Mucosa of rectum (tissue), 2 donors: ENCODE measurements at regions not wholly inside any gene's neighbourhood (a gene's known extent, or its start where the extent isn't known, plus 50 kb on each side); places are given as distances from the start of the nearest gene placed in this dataset.
"Not testable (repeated sequence)": the region's sequence is repeated elsewhere in the genome, so short reads cannot be mapped to it uniquely, and the experiment has no call there.

ENCODE experiments used
- H3K27ac ChIP-seq, 2 donors: one replicate each; pipeline ENCODE4 v1.7.0; 2013; ENCODE audit warnings: inconsistent platforms in 2 of 2, low read depth in 2 of 2, low read length in 2 of 2
- H3K27me3 ChIP-seq, 2 donors: one replicate each; pipeline ENCODE4 v1.7.0; 2013; ENCODE audit warnings: low read length in 2 of 2; ENCODE audit not compliant: control insufficient read depth in 2 of 2, insufficient read depth in 2 of 2
- H3K36me3 ChIP-seq, 2 donors: one replicate each; pipeline ENCODE4 v1.7.0; 2013; ENCODE audit warnings: low read length in 2 of 2; ENCODE audit not compliant: control insufficient read depth in 2 of 2, insufficient read depth in 2 of 2
- H3K4me1 ChIP-seq, 2 donors: one replicate each; pipeline ENCODE4 v1.7.0; 2013; ENCODE audit warnings: low read length in 2 of 2, mild to moderate bottlenecking in 1 of 2; ENCODE audit not compliant: control insufficient read depth in 2 of 2, insufficient read depth in 2 of 2
- H3K4me3 ChIP-seq, 2 donors: one replicate each; pipeline ENCODE4 v1.7.0; 2013; ENCODE audit warnings: low read length in 2 of 2
- H3K9ac ChIP-seq, 2 donors: one replicate each; pipeline ENCODE4 v1.7.0; 2013; ENCODE audit warnings: low read length in 2 of 2, low read depth in 1 of 2, mild to moderate bottlenecking in 1 of 2
- H3K9me3 ChIP-seq, 2 donors: one replicate each; pipeline ENCODE4 v1.7.0; 2013; ENCODE audit warnings: low read length in 2 of 2; ENCODE audit not compliant: control insufficient read depth in 2 of 2
- donor health status: healthy.
- donor health status: Normal muscosa, but diverticular disease.

DNA sequence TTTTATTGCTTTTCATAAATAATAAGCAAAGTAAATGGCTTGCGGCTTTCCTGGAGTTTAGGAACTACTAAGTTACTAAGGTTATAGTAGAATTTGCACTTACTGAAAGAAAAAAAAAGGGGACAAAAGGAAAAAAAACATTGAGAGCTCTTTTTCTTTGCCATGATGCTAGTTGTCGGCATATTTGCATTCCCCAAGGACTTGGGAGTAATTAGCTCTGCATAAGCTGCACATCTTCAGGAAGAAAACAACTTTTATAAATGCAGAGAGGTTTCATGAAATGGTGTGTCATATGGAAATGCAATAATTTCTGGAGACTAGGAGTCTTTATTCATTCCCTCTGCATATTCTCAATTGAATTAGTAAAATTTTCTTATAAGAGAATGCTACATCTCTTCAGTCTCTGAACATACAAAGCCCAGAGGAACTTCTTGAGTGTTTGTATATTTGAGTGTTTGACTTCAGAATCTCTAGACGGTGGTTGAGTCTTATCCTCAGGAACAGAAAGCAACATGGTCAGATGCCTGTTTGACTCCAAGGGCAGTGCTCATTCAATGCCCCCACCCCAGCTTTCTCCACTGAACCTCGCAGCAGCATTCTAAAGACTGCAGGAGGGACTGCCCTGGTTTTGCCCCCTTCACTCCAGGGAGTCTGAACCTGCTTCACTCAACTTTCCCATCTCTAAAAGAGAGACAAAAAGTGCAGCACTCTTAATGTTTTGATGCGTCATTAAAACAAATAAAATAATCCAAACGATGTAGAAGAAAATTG lies 158.9 kb upstream of the EEA1 start:
- Histone ChIP-seq H3K4me1 (peaks cover 3 to 4% of the 10 kb centered on the region in 2 donors), H3K4me3 (no peak overlapping the region), H3K9me3 (no peaks in the 10 kb centered on the region), H3K27me3 (no peaks in the 10 kb centered on the region), H3K27ac (no peak overlapping the region), H3K9ac (no peak overlapping the region), H3K36me3 (no peaks in the 10 kb centered on the region)

DNA sequence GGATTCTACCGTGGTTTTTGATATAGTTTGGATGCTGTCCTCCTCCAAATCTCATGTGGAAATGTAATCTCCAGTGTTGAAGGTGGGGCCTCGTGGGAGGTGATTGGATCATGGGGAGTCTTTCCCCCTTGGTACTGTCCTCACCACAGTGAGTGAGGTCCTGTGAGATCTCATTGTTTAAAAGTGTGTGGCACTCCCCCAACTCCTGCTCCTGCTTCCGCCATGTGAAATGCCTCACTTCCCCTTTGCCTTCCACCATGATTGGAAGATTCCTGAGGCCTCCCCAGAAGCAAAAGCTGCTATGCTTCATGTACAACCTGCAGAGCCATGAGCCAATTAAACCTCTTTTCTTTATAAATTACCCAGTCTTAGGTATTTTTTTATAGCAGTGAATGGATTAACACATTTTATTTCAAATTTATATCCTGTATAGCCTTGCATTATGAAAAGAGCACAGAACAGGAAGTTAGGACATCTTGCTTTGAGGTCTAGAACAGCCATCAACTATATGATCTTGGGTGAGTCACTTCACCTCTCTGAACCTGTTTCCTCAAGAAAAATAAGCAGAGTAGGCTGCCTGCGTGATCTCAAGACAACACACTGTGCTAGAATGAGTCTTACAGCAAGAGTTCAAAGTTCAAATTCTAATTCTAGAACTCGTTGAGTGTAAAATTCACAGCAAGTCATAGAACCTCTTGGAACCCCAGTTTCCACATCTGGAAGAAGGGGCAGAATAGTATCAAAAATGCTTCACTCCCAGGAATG lies 160.9 kb upstream of the EEA1 start:
- Histone ChIP-seq H3K27me3 (no peaks in the 10 kb centered on the region), H3K4me3 (no peak overlapping the region), H3K9me3 (no peaks in the 10 kb centered on the region), H3K9ac (no peak overlapping the region), H3K4me1 (peaks cover 3 to 4% of the 10 kb centered on the region in 2 donors), H3K27ac (peak overlapping the region; percentile 60 to 67), H3K36me3 (no peaks in the 10 kb centered on the region)

DNA sequence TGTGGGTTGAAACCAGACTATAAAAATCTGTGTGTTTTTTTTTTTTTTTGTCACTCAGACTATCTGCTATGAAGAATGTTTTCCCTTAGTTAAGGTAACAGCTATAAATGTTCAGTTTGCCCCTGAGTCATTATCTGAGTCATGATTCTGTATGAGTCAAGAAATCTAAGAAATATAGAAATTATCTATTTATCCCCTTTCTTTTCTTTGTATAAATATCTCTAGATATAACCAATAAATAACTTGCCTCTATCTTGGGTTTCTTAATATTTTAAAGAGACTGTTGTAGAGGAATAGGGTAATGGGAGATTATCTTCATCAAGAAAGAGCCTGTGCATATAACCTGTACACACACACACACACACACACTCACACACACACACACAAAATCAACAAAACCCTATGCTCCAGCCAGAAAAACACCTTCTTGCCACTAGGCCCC lies 161.7 kb upstream of the EEA1 start:
- peaks cover 3 to 4% of the 10 kb centered on the region in 2 donors for H3K4me1 ChIP-seq
- H3K27ac ChIP-seq = no peak overlapping the region
- H3K9me3 ChIP-seq = no peaks in the 10 kb centered on the region

DNA sequence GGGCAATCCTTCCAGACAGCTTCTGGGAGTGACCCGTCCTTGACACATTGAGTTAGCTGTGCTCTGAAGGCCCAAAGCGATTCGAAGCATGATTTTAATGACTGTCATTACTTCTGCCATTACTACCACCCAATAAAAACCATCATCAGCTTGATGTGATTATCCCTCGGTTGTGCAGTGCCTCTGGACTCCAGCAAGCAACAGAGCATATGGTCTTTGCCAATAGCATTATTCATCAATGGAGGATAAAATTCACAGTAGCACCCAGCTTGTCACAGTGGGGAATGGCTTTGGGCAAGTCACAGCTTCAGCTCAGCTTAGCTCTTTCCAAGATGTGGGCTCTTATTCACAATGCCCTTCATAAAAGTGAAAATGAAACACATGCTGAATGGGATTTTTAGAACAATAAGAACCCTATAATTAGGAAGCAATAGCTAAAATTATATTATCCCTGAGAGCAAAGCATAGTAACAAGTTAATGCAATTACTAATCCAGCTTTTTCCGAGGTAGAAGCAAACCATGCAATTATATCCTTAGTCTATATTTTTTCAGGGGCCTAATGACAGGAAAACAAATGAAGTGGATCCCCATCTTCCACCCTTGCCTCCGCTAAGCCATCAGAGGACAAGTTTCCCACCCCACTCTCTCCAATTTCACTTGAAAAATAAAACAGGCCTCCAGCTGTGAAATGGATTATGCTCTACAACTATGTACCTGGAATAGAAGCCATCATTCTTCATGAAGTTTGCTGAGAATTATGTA lies 163.0 kb upstream of the EEA1 start:
- no peak overlapping the region for H3K4me3 ChIP-seq
- no peaks in the 10 kb centered on the region for H3K9me3 ChIP-seq
- H3K9ac ChIP-seq = no peak overlapping the region
- H3K4me1 ChIP-seq = peaks cover 3 to 4% of the 10 kb centered on the region in 2 donors
- no peaks in the 10 kb centered on the region for H3K36me3 ChIP-seq
- no peak overlapping the region for H3K27ac ChIP-seq
- no peaks in the 10 kb centered on the region for H3K27me3 ChIP-seq

More for the DNA sequence above, 161.7 kb upstream of the EEA1 start:
- Histone ChIP-seq H3K36me3 (no peaks in the 10 kb centered on the region), H3K27me3 (no peaks in the 10 kb centered on the region), H3K9ac (no peak overlapping the region), H3K4me3 (no peak overlapping the region)

DNA sequence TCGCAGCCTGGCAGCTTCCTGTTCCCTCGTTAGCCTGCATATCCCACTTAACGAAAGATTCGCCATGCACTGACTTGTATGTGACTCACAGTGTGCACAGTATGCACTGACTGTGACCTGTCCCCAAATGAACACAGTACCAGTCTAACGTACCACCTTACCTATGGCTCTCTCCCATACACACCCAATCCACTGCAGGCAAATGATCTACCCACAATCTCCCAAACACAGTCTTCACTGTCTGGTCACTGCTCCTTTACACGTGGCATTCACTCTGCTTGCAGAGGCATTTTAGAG lies 163.5 kb upstream of the EEA1 start:
- Histone ChIP-seq H3K4me3 (no peak overlapping the region), H3K36me3 (no peaks in the 10 kb centered on the region), H3K27ac (no peak overlapping the region), H3K9me3 (no peaks in the 10 kb centered on the region), H3K27me3 (no peaks in the 10 kb centered on the region), H3K9ac (no peak overlapping the region), H3K4me1 (peaks cover 3 to 4% of the 10 kb centered on the region in 2 donors)

DNA sequence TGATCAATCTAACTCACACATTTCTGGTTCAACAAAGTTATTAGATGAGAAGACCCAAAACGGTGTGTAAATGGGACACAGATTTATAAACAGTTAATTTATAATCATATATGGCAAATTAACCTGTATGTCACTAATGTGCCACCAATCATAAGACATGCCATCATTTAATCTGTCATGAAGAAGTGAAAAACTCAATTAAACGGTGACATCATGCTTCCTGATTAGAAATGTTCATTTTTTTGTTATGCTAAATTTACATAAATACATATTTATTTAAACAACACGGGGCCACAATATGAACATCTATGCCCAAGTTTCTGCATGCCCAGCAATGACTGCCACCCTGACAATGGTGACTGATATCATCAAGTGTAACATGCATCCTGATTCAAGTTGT lies 164.1 kb upstream of the EEA1 start:
- Histone ChIP-seq H3K9ac (no peak overlapping the region), H3K27ac (no peak overlapping the region), H3K36me3 (no peaks in the 10 kb centered on the region), H3K9me3 (no peaks in the 10 kb centered on the region), H3K27me3 (no peaks in the 10 kb centered on the region), H3K4me1 (peaks cover 2 to 3% of the 10 kb centered on the region in 2 donors), H3K4me3 (no peak overlapping the region)

DNA sequence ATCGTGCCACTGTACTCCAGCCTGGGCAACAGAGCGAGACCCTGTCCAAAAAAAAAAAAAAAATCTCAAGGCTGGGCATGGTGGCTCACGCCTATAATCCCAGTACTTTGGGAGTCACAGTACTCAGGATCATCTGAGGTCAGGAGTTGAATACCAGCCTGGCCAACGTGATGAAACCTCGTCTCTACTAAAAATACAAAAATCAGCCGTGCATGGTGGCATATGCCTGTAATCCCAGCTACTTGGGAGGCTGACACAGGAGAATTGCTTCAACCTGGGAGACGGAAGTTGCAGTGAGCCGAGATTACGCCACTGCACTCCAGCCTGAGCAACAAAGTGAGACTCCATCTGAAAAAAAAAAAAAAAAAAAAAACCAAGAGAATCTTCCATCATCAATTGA lies 165.1 kb upstream of the EEA1 start:
- H3K9me3 ChIP-seq, H3K36me3 ChIP-seq, H3K4me3 ChIP-seq, H3K9ac ChIP-seq, H3K4me1 ChIP-seq, H3K27me3 ChIP-seq, H3K27ac ChIP-seq: not testable (repeated sequence)

DNA sequence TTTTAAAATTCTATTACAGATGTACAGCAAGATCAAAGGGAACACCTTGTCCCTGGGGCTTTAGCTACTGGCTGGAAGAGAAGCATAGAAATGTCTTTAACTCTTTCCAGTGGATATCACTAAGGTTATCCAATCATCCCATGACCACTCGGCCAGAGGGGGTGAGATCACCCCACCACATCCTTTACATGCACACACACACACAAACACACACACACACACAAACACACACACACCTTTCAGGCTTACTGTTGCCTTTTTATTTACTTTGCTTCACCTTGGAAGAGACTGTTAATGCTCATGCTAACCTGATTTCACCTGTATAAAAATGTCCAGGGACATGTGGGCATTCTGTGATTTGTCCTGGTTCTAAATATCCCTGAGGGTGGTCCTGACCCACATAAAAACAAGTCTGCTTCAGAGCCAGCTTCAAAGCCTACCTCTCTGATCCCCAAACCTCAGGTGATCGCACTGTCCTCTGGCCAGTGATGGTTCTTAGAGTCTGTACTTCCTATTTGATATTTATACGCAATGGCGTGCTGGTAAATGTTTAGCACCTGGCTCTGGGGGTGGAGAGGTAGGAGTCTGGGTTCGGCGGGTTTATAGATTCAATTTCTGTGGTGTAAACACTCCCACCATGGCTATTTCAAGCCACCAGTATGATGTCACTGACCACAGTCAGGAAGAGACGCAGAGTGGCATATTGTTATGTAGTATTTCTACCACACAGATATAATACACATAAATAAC lies 166.1 kb upstream of the EEA1 start:
- no peaks in the 10 kb centered on the region for H3K36me3 ChIP-seq
- H3K4me3 ChIP-seq = no peak overlapping the region
- no peaks in the 10 kb centered on the region for H3K27me3 ChIP-seq
- H3K9me3 ChIP-seq = no peaks in the 10 kb centered on the region
- no peak overlapping the region for H3K9ac ChIP-seq
- no peak overlapping the region for H3K27ac ChIP-seq
- no peaks in the 10 kb centered on the region for H3K4me1 ChIP-seq

DNA sequence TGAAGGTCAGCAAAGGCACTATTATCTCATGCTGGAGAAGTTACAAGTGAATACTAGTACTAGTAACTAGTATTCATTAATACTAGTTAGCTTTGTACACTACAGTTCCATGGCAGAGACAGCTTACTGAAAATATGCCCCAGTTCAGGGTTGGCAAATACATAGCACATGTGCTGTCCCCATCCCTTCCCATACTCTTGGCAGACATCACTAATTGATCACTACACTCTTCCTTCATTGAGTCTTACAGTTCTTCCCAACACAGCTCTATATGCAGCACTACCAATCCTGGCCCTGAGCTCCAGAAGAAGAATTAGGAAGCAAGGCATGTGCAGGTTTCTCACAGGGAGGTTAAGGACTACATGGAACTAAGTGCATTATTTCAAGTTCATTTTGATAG lies 168.3 kb upstream of the EEA1 start:
- Histone ChIP-seq H3K4me1 (peaks cover 0 to 4% of the 10 kb centered on the region in 2 donors), H3K4me3 (no peak overlapping the region), H3K9ac (no peak overlapping the region), H3K36me3 (no peaks in the 10 kb centered on the region), H3K9me3 (no peaks in the 10 kb centered on the region), H3K27ac (no peak overlapping the region), H3K27me3 (no peaks in the 10 kb centered on the region)
